ENCODE measurements at regions not wholly inside any gene's neighbourhood (a gene's known extent, or its start where the extent isn't known, plus 50 kb on each side); places are given as distances from the start of the nearest gene placed in this dataset.

DNA sequence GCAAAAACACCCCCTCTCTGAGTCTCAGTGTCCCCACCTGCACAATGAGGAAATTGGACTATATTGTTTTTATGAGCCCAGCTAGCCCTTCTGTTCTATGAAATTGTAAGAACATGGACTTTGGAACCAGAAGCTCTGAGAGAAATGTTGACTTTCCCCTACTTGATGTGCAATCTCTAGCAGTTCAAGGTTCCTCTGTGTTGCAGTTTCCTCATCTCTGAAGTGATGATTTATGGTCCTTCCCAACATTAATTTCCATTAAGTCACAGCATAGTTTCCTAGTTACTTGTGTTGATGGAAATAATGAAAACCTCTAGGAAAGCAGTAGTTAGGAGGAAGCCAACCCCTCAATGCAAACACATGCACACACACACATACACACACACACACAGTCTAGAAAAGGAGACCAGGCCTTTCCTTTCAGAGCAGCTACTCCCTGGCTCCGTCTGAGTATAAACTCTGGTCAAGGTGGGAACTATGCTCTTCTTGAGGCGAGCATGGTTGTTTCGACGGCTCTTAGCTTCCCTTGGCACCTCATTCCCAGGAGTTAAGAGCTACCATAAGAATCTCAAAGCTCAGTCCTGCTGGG lies 518.4 kb downstream of the SOX6 start:
- no peak for DNase-seq (ENCODE audit: low spot score in 2 of 2)
- H3K9me3 ChIP-seq, result no peaks in the 10 kb centered on the region
- H3K36me3 ChIP-seq, result no peaks in the 10 kb centered on the region
- H3K4me1 ChIP-seq, result no peaks in the 10 kb centered on the region
- TF ChIP-seq, protein P1, sequence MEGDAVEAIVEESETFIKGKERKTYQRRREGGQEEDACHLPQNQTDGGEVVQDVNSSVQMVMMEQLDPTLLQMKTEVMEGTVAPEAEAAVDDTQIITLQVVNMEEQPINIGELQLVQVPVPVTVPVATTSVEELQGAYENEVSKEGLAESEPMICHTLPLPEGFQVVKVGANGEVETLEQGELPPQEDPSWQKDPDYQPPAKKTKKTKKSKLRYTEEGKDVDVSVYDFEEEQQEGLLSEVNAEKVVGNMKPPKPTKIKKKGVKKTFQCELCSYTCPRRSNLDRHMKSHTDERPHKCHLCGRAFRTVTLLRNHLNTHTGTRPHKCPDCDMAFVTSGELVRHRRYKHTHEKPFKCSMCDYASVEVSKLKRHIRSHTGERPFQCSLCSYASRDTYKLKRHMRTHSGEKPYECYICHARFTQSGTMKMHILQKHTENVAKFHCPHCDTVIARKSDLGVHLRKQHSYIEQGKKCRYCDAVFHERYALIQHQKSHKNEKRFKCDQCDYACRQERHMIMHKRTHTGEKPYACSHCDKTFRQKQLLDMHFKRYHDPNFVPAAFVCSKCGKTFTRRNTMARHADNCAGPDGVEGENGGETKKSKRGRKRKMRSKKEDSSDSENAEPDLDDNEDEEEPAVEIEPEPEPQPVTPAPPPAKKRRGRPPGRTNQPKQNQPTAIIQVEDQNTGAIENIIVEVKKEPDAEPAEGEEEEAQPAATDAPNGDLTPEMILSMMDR (IDR thresholded peaks at IDR 0.05), result no peak
- no peak overlapping the region for H3K4me3 ChIP-seq
- intact Hi-C loops (cut with DNase I), result no loop called here
- H3K27ac ChIP-seq, result no peak overlapping the region
- H3K27me3 ChIP-seq, result no peaks in the 10 kb centered on the region

DNA sequence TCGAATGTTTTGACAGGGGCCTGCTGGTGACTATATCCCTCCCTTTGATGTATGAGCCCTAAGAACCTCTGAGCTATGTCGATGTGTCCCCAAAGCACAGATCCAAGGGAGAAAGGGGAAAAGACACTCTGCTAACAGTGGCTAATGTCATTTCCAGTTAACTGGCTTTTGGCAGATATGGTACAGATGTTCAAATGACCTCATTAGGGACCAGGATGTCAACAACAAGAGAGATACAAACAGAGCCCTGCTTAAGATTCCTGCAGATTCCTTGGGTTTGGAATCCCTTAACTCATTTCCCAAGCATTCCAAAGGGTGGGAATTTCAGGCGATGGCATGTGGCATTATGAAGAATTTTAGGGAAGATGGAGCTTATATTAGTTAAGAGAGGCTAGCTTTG lies 517.3 kb downstream of the SOX6 start:
- TF ChIP-seq, protein P1 (IDR thresholded peaks at IDR 0.05), result no peak

DNA sequence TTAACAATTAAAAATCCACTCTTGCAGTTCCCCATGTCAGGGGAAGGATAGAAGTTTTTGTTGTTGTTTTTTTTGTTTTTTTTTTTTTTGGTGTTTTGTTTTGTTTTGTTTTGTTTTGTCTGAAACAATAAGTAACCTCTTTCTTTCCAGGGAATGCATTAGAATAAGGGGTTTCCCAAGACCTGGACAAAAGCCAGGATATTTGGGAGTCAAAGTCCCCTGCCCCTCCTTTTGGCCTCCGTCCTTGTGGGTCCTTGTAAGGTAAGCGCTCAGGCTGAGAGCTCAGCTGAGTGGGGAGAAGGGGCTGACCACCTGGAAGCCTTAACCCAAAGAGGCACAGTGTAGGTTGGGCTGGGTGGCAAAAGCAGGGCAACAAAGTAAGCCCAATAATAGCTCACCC lies 515.4 kb downstream of the SOX6 start:
- Histone ChIP-seq H3K27ac (no peak overlapping the region), H3K9me3 (no peaks in the 10 kb centered on the region), H3K4me1 (no peaks in the 10 kb centered on the region), H3K27me3 (no peaks in the 10 kb centered on the region), H3K4me3 (no peak overlapping the region), H3K36me3 (no peaks in the 10 kb centered on the region)
- no peak for DNase-seq (ENCODE audit: low spot score in 2 of 2)
- TF ChIP-seq, protein P1 (IDR thresholded peaks at IDR 0.05), result no peak
- intact Hi-C loops (cut with DNase I), result no loop called here

More for the DNA sequence above, 517.3 kb downstream of the SOX6 start:
- DNase-seq (ENCODE audit: low spot score in 2 of 2), result no peak
- no peak overlapping the region for H3K27ac ChIP-seq
- intact Hi-C loops (cut with DNase I), result no loop called here
- no peaks in the 10 kb centered on the region for H3K4me1 ChIP-seq
- H3K36me3 ChIP-seq, result no peaks in the 10 kb centered on the region
- no peaks in the 10 kb centered on the region for H3K9me3 ChIP-seq
- no peak overlapping the region for H3K4me3 ChIP-seq
- H3K27me3 ChIP-seq, result no peaks in the 10 kb centered on the region

DNA sequence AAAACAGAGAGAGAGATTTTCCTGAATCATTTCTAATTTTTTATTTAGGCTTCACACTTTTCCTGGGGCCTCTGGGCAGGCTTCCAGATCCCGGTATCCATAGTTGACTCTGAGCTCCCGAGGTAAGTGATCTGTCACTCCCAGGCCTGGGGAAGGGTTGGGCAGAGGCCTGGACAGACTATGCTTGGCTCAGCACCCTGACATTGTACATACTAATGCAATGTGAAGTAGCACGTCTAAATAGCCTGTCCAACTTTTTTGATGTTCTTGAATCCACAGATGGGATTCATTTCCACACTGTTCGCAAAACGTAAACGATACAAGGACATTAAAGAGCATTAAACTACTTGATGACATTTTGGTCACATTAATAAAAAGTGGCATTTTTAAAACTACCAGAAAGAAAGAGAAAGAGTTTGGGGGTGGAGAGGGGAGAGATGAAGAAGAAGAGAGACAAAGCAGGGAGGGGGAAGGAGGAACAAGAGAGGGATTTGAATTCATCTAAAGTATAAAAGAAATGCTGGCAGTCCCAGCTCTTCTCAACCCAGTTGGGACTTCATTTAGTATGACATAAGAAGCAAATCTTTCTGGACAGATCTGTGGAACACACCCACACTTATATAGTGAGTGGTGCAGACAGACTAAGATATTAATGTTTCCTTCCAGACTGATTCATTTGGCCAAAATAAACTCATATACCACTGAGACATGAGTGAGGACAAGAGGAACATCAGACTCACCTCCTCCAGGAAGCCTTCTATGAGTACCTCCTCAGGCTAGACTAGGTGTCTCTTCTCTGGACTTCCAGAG lies 514.2 kb downstream of the SOX6 start:
- no peaks in the 10 kb centered on the region for H3K36me3 ChIP-seq
- TF ChIP-seq, protein P1 (IDR thresholded peaks at IDR 0.05), result no peak
- no peaks in the 10 kb centered on the region for H3K9me3 ChIP-seq
- H3K27ac ChIP-seq, result no peak overlapping the region
- H3K27me3 ChIP-seq, result no peaks in the 10 kb centered on the region
- H3K4me3 ChIP-seq, result no peak overlapping the region
- intact Hi-C loops (cut with DNase I), result no loop called here
- no peaks in the 10 kb centered on the region for H3K4me1 ChIP-seq
- no peak for DNase-seq (ENCODE audit: low spot score in 2 of 2)

DNA sequence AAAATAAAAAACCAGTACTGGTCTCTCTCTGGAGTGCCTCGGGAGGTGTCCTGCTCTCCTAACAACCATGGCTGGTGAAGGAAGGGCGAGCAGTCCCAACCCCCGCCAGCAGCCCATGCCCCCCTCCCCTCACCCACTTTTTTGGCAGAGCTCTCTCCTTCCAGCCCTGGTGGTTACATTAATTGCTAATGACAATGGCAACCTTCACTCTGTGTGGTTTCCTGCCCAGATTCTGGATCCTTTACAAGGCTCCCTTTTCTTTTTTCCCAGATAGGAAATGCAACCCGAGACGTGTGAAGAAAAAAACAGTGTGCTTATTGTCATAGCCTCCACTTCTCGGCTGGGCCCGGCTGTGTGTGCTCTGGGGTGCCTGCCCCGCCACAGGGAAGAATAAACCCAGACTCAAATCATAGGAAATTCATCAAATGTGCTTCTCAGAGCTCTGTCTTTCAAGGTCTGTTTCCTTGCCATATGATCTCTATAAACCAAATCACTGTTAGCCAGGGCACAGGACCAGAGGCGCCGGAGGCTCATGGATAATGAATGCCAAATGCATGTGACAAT lies 513.0 kb downstream of the SOX6 start:
- H3K4me1 ChIP-seq, result no peaks in the 10 kb centered on the region
- TF ChIP-seq, protein P1 (IDR thresholded peaks at IDR 0.05), result no peak
- H3K27ac ChIP-seq, result no peak overlapping the region
- no peaks in the 10 kb centered on the region for H3K36me3 ChIP-seq
- no peak for DNase-seq (ENCODE audit: low spot score in 2 of 2)
- H3K4me3 ChIP-seq, result no peak overlapping the region
- H3K9me3 ChIP-seq, result no peaks in the 10 kb centered on the region
- intact Hi-C loops (cut with DNase I), result no loop called here
- no peaks in the 10 kb centered on the region for H3K27me3 ChIP-seq

Data from ascending aorta (tissue), 2 donors.